K562 (cell line): ENCODE measurements at regions not wholly inside any gene's neighbourhood (a gene's known extent, or its start where the extent isn't known, plus 50 kb on each side); places are given as distances from the start of the nearest gene placed in this dataset.

ENCODE experiments used
- ATAC-seq: fragments of 200-7000 bp; cut with Tn5 transposase; 3 replicates; pipeline ENCODE4 v1.9.1; 2020; ENCODE audit warnings: moderate library complexity
- BruUV-seq: library from RNA; stranded (reverse); fragments of 400-500 nt; replicated peaks from 2 replicates; lab custom pipeline; 2021; lab: Mats Ljungman, UMichigan
- CTCF ChIA-PET: fragments of 300-600 bp; formaldehyde crosslinking; extraction: SDS; loops from one replicate; lab custom pipeline; 2021; ENCODE audit warnings: low intra/inter-chr PET ratio; lab: Yijun Ruan, JAX
- POLR2A ChIA-PET: fragments of 300-600, 350-650 bp; sonication (Branson Sonifier 250); formaldehyde crosslinking; extraction: SDS; loops from one replicate; lab custom pipeline; 2021; ENCODE audit warnings: antibody characterized with exemption, inconsistent platforms; lab: Yijun Ruan, JAX
- DNase-seq, 4 experiments: peaks; one replicate each; pipeline versions ENCODE4 v3.0.0 to v3.0.0-alpha.2; 2011 to 2018; ENCODE audit warnings: low spot score in 3 of 4, mixed read lengths in 3 of 4; ENCODE audit errors: extremely low read depth in 1 of 4
- FAIRE-seq: peaks from 2 replicates; lab custom pipeline; 2011; peaks lifted over from hg19 to GRCh38; lab: Jason Lieb, UNC
- H2AFZ ChIP-seq: 2 replicates; pipeline ENCODE4 v1.6.0; 2011; ENCODE audit warnings: low read depth, low read length, control low read depth, inconsistent platforms
- H3K27ac ChIP-seq: fragments of 200-600 bp; 3 replicates; pipeline ENCODE4 v1.8.0; 2011; ENCODE audit warnings: low read depth, mild to moderate bottlenecking, control low read depth, inconsistent platforms, low read length, moderate library complexity, mixed read lengths; ENCODE audit errors: extremely low read depth
- H3K27me3 ChIP-seq, 2 experiments: fragments of 300-600 bp in 1 of 2; 2 replicates in 1 of 2; 3 replicates in 1 of 2; pipeline versions ENCODE4 v1.6.0 to v1.8.0; 2011; ENCODE audit warnings: inconsistent platforms in 2 of 2, low read length in 2 of 2, mild to moderate bottlenecking in 1 of 2, mixed read lengths in 1 of 2, moderate library complexity in 1 of 2; ENCODE audit not compliant: control insufficient read depth in 2 of 2, insufficient read depth in 2 of 2
- H3K36me3 ChIP-seq: fragments of 300-600 bp; 3 replicates; pipeline ENCODE4 v1.8.0; 2011; ENCODE audit warnings: mild to moderate bottlenecking, low read length, inconsistent platforms; ENCODE audit not compliant: control insufficient read depth, insufficient read depth
- H3K4me1 ChIP-seq, 2 experiments: fragments of 200-600 bp in 1 of 2; replicated peaks in 1 of 2; 2 replicates in 1 of 2; 3 replicates in 1 of 2; pipeline versions ENCODE4 v1.5.1 to v1.8.0; 2011; ENCODE audit warnings: inconsistent platforms in 2 of 2, low read length in 2 of 2, mild to moderate bottlenecking in 1 of 2, mixed read lengths in 1 of 2, moderate library complexity in 1 of 2; ENCODE audit not compliant: control insufficient read depth in 2 of 2, insufficient read depth in 2 of 2
- H3K4me2 ChIP-seq: 2 replicates; pipeline ENCODE4 v1.6.1; 2011; ENCODE audit warnings: low read length, control low read depth, inconsistent platforms, mixed read lengths; ENCODE audit not compliant: insufficient read depth
- H3K4me3 ChIP-seq: fragments of 200-600 bp; sonication (generic), shearing (Covaris generic); 2 replicates; pipeline ENCODE4 v1.5.1; 2016; ENCODE audit warnings: control low read depth, inconsistent platforms
- H3K79me2 ChIP-seq: fragments of 200-600 bp; 3 replicates; pipeline ENCODE4 v1.8.0; 2011; ENCODE audit warnings: low read length, inconsistent platforms; ENCODE audit not compliant: control insufficient read depth, insufficient read depth
- H3K9ac ChIP-seq, 2 experiments: 2 replicates each; pipeline versions ENCODE4 v1.6.0 to v1.6.1; 2011; ENCODE audit warnings: low read depth in 2 of 2, low read length in 2 of 2, control low read depth in 1 of 2, inconsistent platforms in 1 of 2, mild to moderate bottlenecking in 1 of 2, mixed read lengths in 1 of 2; ENCODE audit not compliant: insufficient read depth in 1 of 2
- H3K9me1 ChIP-seq: one replicate; pipeline ENCODE4 v1.6.0; 2011; ENCODE audit warnings: inconsistent platforms, mild to moderate bottlenecking, low read length, moderate library complexity; ENCODE audit not compliant: control insufficient read depth, insufficient read depth
- H3K9me3 ChIP-seq: replicated peaks from 2 replicates; pipeline ENCODE4 v1.5.1; 2011; ENCODE audit warnings: low read depth, low read length, inconsistent platforms; ENCODE audit not compliant: control insufficient read depth, insufficient read depth
- H4K20me1 ChIP-seq: replicated peaks from 2 replicates; pipeline ENCODE4 v1.6.1; 2011; ENCODE audit warnings: low read length, inconsistent platforms, mixed read lengths; ENCODE audit not compliant: control insufficient read depth, insufficient read depth
- ATF2 ChIP-seq: sonication (generic); formaldehyde crosslinking; IDR thresholded peaks from 2 replicates; pipeline ENCODE4 v1.8.1; 2022; ENCODE audit warnings: missing genetic modification reagents
- ELK1 ChIP-seq: sonication (generic); formaldehyde crosslinking; IDR thresholded peaks from 2 replicates; pipeline ENCODE4 v1.8.1; 2022; ENCODE audit warnings: missing genetic modification reagents
- KDM2B ChIP-seq: fragments of 250-450 bp; sonication (Bioruptor Pico); IDR thresholded peaks from 2 replicates; pipeline ENCODE4 v1.8.0; 2021; ENCODE audit warnings: mild to moderate bottlenecking, moderate library complexity
- MED1 ChIP-seq: sonication (generic); formaldehyde crosslinking; IDR thresholded peaks from 2 replicates; pipeline ENCODE4 v1.8.1; 2023; ENCODE audit warnings: missing genetic modification reagents, borderline replicate concordance
- MGA ChIP-seq: fragments of 450-650 bp; IDR thresholded peaks from 2 replicates; pipeline ENCODE4 v1.6.1; 2016; ENCODE audit warnings: mild to moderate bottlenecking, moderate library complexity
- PKNOX1 ChIP-seq: fragments of 450-650 bp; IDR thresholded peaks from 2 replicates; pipeline ENCODE4 v1.6.1; 2016
- SMARCA5 ChIP-seq: fragments of 450-650 bp; IDR thresholded peaks from 2 replicates; pipeline ENCODE4 v1.6.1; 2016
- ZNF184 ChIP-seq: sonication (generic); formaldehyde crosslinking; IDR thresholded peaks from 2 replicates; pipeline ENCODE4 v1.5.0; 2020; ENCODE audit warnings: missing genetic modification reagents
- WGBS: fragments of 100-300 bp; shearing (Covaris generic); methylation state at CpG from one replicate; pipeline ENCODE4 v1.1.6; 2016; ENCODE audit warnings: low coverage, mixed read lengths; ENCODE audit not compliant: insufficient coverage; ENCODE audit errors: missing lambda C conversion rate; 5-methylcytosine and 5-hydroxymethylcytosine counted together
- in situ Hi-C: fragments of 300-500 bp; cut with MboI; formaldehyde crosslinking; loops from 4 replicates; pipeline ENCODE4 v1.15.0; 2018; ENCODE audit warnings: inconsistent platforms, mixed read lengths
- intact Hi-C: fragments of 100-400 bp; cut with micrococcal nuclease; formaldehyde crosslinking; loops from 2 replicates; pipeline ENCODE4 v1.14.2; 2022

GRCh38 chr14:83924259-83924658 lies 1605.7 kb upstream of the FLRT2 start:
- BruUV-seq = no TSS peak
- ATAC-seq = no peak
- POLR2A ChIA-PET = no interaction called here
- H3K4me3 ChIP-seq = no peak overlapping the region
- H3K9me3 ChIP-seq = no peaks in the 10 kb centered on the region
- no peaks in the 10 kb centered on the region for H3K9me1 ChIP-seq
- 0% methylated on average over 3 of the region's 3 CpGs for WGBS
- H3K4me1 ChIP-seq = no peaks in the 10 kb centered on the region
- CTCF ChIA-PET = no interaction called here
- H2AFZ ChIP-seq = no peak overlapping the region
- H4K20me1 ChIP-seq = no peaks in the 10 kb centered on the region
- H3K27me3 ChIP-seq = no peaks in the 10 kb centered on the region
- H3K9ac ChIP-seq = no peak overlapping the region
- no peaks in the 10 kb centered on the region for H3K36me3 ChIP-seq
- no peak overlapping the region for H3K27ac ChIP-seq
- no peak for FAIRE-seq
- intact Hi-C loops (no loop called here), in situ Hi-C loops (no loop called here)
- H3K4me2 ChIP-seq = no peak overlapping the region
- DNase-seq = no peak
- H3K79me2 ChIP-seq = no peaks in the 10 kb centered on the region
- TF ChIP-seq MGA (no peak), MED1 (CRISPR knock-in tag) (no peak), PKNOX1 (no peak), SMARCA5 (no peak), KDM2B (no peak), ATF2 (no peak), ZNF184 (CRISPR knock-in tag) (no peak), ELK1 (CRISPR knock-in tag) (no peak)
